Mesendoderm (in vitro differentiated cells): ENCODE measurements at regions not wholly inside any gene's neighbourhood (a gene's known extent, or its start where the extent isn't known, plus 50 kb on each side); places are given as distances from the start of the nearest gene placed in this dataset.

Experiments used
- DNase-seq: peaks from one replicate; pipeline ENCODE4 v3.0.0; 2013
- H2AK5ac ChIP-seq: 2 replicates; pipeline ENCODE4 v1.6.1; 2013; ENCODE audit warnings: low read length, inconsistent platforms
- H2BK120ac ChIP-seq: 2 replicates; pipeline ENCODE4 v1.6.1; 2013; ENCODE audit warnings: low read depth, mild to moderate bottlenecking, low read length, moderate library complexity, mixed read lengths
- H2BK15ac ChIP-seq: replicated peaks from 2 replicates; pipeline ENCODE4 v1.6.1; 2013; ENCODE audit warnings: low read depth, mild to moderate bottlenecking, moderate library complexity
- H2BK5ac ChIP-seq: 2 replicates; pipeline ENCODE4 v1.6.1; 2013; ENCODE audit warnings: low read length, inconsistent platforms
- H3K18ac ChIP-seq: 2 replicates; pipeline ENCODE4 v1.6.1; 2013; ENCODE audit warnings: mild to moderate bottlenecking, low read length, mixed read lengths
- H3K23ac ChIP-seq: one replicate; pipeline ENCODE4 v1.6.1; 2013; ENCODE audit warnings: low read length
- H3K27ac ChIP-seq: 2 replicates; pipeline ENCODE4 v1.5.1; 2013; ENCODE audit warnings: low read depth, mild to moderate bottlenecking, inconsistent platforms, low read length, moderate library complexity
- H3K27me3 ChIP-seq: 2 replicates; pipeline ENCODE4 v1.6.1; 2013; ENCODE audit warnings: low read length, control low read depth, mild to moderate bottlenecking, inconsistent platforms; ENCODE audit not compliant: insufficient read depth, poor library complexity
- H3K36me3 ChIP-seq: 2 replicates; pipeline ENCODE4 v1.6.1; 2013; ENCODE audit warnings: low read length, inconsistent platforms; ENCODE audit not compliant: control insufficient read depth, insufficient read depth
- H3K4ac ChIP-seq: one replicate; pipeline ENCODE4 v1.6.1; 2013; ENCODE audit warnings: low read depth, mild to moderate bottlenecking, low read length, moderate library complexity
- H3K4me1 ChIP-seq: 2 replicates; pipeline ENCODE4 v1.6.1; 2013; ENCODE audit warnings: low read depth, low read length, inconsistent platforms; ENCODE audit not compliant: control insufficient read depth
- H3K4me2 ChIP-seq: 2 replicates; pipeline ENCODE4 v1.6.1; 2013; ENCODE audit warnings: low read length
- H3K4me3 ChIP-seq: 2 replicates; pipeline ENCODE4 v1.5.1; 2013; ENCODE audit warnings: mild to moderate bottlenecking, low read length
- H3K56ac ChIP-seq: one replicate; pipeline ENCODE4 v1.6.1; 2013; ENCODE audit warnings: low read length
- H3K79me1 ChIP-seq: 2 replicates; pipeline ENCODE4 v1.6.1; 2013; ENCODE audit warnings: low read length, inconsistent platforms
- H3K79me2 ChIP-seq: 2 replicates; pipeline ENCODE4 v1.6.1; 2013; ENCODE audit warnings: mild to moderate bottlenecking, low read length; ENCODE audit not compliant: control insufficient read depth, insufficient read depth
- H3K9ac ChIP-seq: 2 replicates; pipeline ENCODE4 v1.6.1; 2013; ENCODE audit warnings: low read length, inconsistent platforms
- H4K5ac ChIP-seq: one replicate; pipeline ENCODE4 v1.6.1; 2013; ENCODE audit warnings: low read length
- H4K8ac ChIP-seq: one replicate; pipeline ENCODE4 v1.6.1; 2013; ENCODE audit warnings: low read depth, mild to moderate bottlenecking, control low read depth, low read length, moderate library complexity
- WGBS: extraction: QIAGEN DNeasy Blood & Tissue Kit; methylation state at CpG from one replicate; pipeline ENCODE4 v1.1.7; 2013; ENCODE audit warnings: low lambda C conversion rate, missing lambda C conversion rate; ENCODE audit not compliant: insufficient coverage; ENCODE audit errors: extremely low coverage; 5-methylcytosine and 5-hydroxymethylcytosine counted together

GRCh38 chr12:126545411-126545810, 1480.2 kb downstream of the AACS start:
- Histone ChIP-seq H4K5ac (no peak overlapping the region), H3K18ac (no peak overlapping the region), H2AK5ac (no peak overlapping the region), H3K79me1 (no peaks in the 10 kb centered on the region), H2BK5ac (no peak overlapping the region), H3K27me3 (no peaks in the 10 kb centered on the region), H3K9ac (no peak overlapping the region), H3K4me3 (no peak overlapping the region), H3K4ac (no peak overlapping the region), H3K4me2 (no peak overlapping the region), H3K23ac (no peak overlapping the region), H3K4me1 (no peaks in the 10 kb centered on the region), H3K56ac (no peak overlapping the region), H3K79me2 (no peaks in the 10 kb centered on the region), H3K27ac (no peak overlapping the region), H2BK15ac (no peak overlapping the region), H4K8ac (no peak overlapping the region), H3K36me3 (no peaks in the 10 kb centered on the region), H2BK120ac (no peak overlapping the region)
- no CpG with 5 or more reads among the region's 4 CpGs for WGBS
- DNase-seq, result no peak

- Histone ChIP-seq H2AK5ac (no peak overlapping the region), H3K27me3 (no peaks in the 10 kb centered on the region), H2BK5ac (no peak overlapping the region), H3K4me1 (no peaks in the 10 kb centered on the region), H2BK120ac (no peak overlapping the region), H3K23ac (no peak overlapping the region), H3K9ac (no peak overlapping the region), H3K36me3 (no peaks in the 10 kb centered on the region), H3K79me2 (no peaks in the 10 kb centered on the region), H4K8ac (no peak overlapping the region), H3K18ac (no peak overlapping the region), H4K5ac (no peak overlapping the region), H3K79me1 (no peaks in the 10 kb centered on the region), H2BK15ac (no peak overlapping the region), H3K27ac (no peak overlapping the region), H3K4ac (no peak overlapping the region), H3K4me3 (no peak overlapping the region), H3K56ac (no peak overlapping the region), H3K4me2 (no peak overlapping the region)
- no CpG with 5 or more reads among the region's 10 CpGs for WGBS
- peak; percentile 61 for DNase-seq
These were observed 1482.7 kb downstream of the AACS start for GRCh38 chr12:126547905-126548304.

- H3K56ac ChIP-seq, result no peak overlapping the region
- no peak overlapping the region for H3K4me2 ChIP-seq
- H3K36me3 ChIP-seq, result no peaks in the 10 kb centered on the region
- no peak overlapping the region for H3K9ac ChIP-seq
- H3K27me3 ChIP-seq, result no peaks in the 10 kb centered on the region
- no peaks in the 10 kb centered on the region for H3K79me1 ChIP-seq
- H2AK5ac ChIP-seq, result no peak overlapping the region
- no peak overlapping the region for H2BK15ac ChIP-seq
- H3K4me3 ChIP-seq, result no peak overlapping the region
- H2BK5ac ChIP-seq, result no peak overlapping the region
- H3K4ac ChIP-seq, result no peak overlapping the region
- DNase-seq, result no peak
- no peak overlapping the region for H3K23ac ChIP-seq
- H3K18ac ChIP-seq, result no peak overlapping the region
- H4K8ac ChIP-seq, result no peak overlapping the region
- peaks cover 2% of the 10 kb centered on the region for H3K4me1 ChIP-seq
- H4K5ac ChIP-seq, result no peak overlapping the region
- H3K27ac ChIP-seq, result no peak overlapping the region
- H2BK120ac ChIP-seq, result no peak overlapping the region
- H3K79me2 ChIP-seq, result no peaks in the 10 kb centered on the region
- no CpG with 5 or more reads among the region's 4 CpGs for WGBS
These were observed 1486.6 kb downstream of the AACS start for GRCh38 chr12:126551869-126552268.

- Histone ChIP-seq H3K56ac (peak overlapping the region; percentile 15), H3K4me3 (no peak overlapping the region), H3K4ac (no peak overlapping the region), H2BK5ac (no peak overlapping the region), H3K79me1 (no peaks in the 10 kb centered on the region), H3K36me3 (no peaks in the 10 kb centered on the region), H3K4me1 (peaks cover 2% of the 10 kb centered on the region), H2BK15ac (no peak overlapping the region), H3K9ac (no peak overlapping the region), H3K23ac (no peak overlapping the region), H4K8ac (no peak overlapping the region), H2BK120ac (no peak overlapping the region), H3K18ac (no peak overlapping the region), H2AK5ac (no peak overlapping the region), H3K27ac (no peak overlapping the region), H3K4me2 (no peak overlapping the region), H4K5ac (no peak overlapping the region), H3K27me3 (no peaks in the 10 kb centered on the region), H3K79me2 (no peaks in the 10 kb centered on the region)
- WGBS, result no CpG with 5 or more reads among the region's 7 CpGs
- DNase-seq, result peak; percentile 26
These were observed 1489.4 kb downstream of the AACS start for GRCh38 chr12:126554625-126555024.

- no peak overlapping the region for H3K4ac ChIP-seq
- H4K5ac ChIP-seq, result no peak overlapping the region
- no peaks in the 10 kb centered on the region for H3K36me3 ChIP-seq
- no peak overlapping the region for H4K8ac ChIP-seq
- H2BK5ac ChIP-seq, result no peak overlapping the region
- H3K4me3 ChIP-seq, result no peak overlapping the region
- no peak overlapping the region for H2AK5ac ChIP-seq
- DNase-seq, result no peak
- no CpG with 5 or more reads among the region's 5 CpGs for WGBS
- no peak overlapping the region for H3K18ac ChIP-seq
- H3K9ac ChIP-seq, result no peak overlapping the region
- H3K23ac ChIP-seq, result no peak overlapping the region
- no peaks in the 10 kb centered on the region for H3K79me2 ChIP-seq
- no peak overlapping the region for H3K56ac ChIP-seq
- no peak overlapping the region for H3K27ac ChIP-seq
- no peak overlapping the region for H2BK15ac ChIP-seq
- H3K27me3 ChIP-seq, result no peaks in the 10 kb centered on the region
- H3K4me2 ChIP-seq, result no peak overlapping the region
- H2BK120ac ChIP-seq, result no peak overlapping the region
- peaks cover 2% of the 10 kb centered on the region for H3K4me1 ChIP-seq
- no peaks in the 10 kb centered on the region for H3K79me1 ChIP-seq
These were observed 1492.4 kb downstream of the AACS start for GRCh38 chr12:126557659-126558058.

- Histone ChIP-seq H2BK15ac (no peak overlapping the region), H3K27me3 (no peaks in the 10 kb centered on the region), H3K4ac (no peak overlapping the region), H3K9ac (no peak overlapping the region), H4K5ac (no peak overlapping the region), H3K4me3 (no peak overlapping the region), H3K36me3 (no peaks in the 10 kb centered on the region), H4K8ac (no peak overlapping the region), H2AK5ac (no peak overlapping the region), H3K56ac (no peak overlapping the region), H3K4me2 (no peak overlapping the region), H3K18ac (no peak overlapping the region), H2BK5ac (no peak overlapping the region), H3K23ac (no peak overlapping the region), H3K79me1 (no peaks in the 10 kb centered on the region), H3K27ac (no peak overlapping the region), H2BK120ac (no peak overlapping the region), H3K4me1 (peaks cover 2% of the 10 kb centered on the region), H3K79me2 (no peaks in the 10 kb centered on the region)
- DNase-seq, result no peak
- WGBS, result no CpG with 5 or more reads among the region's 2 CpGs
These were observed 1493.0 kb downstream of the AACS start for GRCh38 chr12:126558219-126558618.
